ENCODE measurements at regions not wholly inside any gene's neighbourhood (a gene's known extent, or its start where the extent isn't known, plus 50 kb on each side); places are given as distances from the start of the nearest gene placed in this dataset.
"Not testable (repeated sequence)": the region's sequence is repeated elsewhere in the genome, so short reads cannot be mapped to it uniquely, and the experiment has no call there.

DNA sequence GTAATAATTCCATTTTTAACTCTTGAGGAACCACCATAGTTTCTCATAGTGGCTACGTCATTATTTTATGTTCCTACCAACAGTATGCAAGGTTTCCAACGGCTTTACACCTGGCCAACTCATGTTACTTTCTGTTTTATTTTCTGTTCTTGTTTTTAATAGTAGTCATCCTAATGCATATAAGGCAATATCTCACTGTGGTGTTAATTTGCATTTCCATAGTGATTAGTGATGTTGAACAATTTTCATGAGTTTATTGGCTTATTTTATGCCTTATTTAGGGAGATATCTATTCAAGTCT, 465.5 kb upstream of the KLF6 start:
- DNase-seq = no peak

DNA sequence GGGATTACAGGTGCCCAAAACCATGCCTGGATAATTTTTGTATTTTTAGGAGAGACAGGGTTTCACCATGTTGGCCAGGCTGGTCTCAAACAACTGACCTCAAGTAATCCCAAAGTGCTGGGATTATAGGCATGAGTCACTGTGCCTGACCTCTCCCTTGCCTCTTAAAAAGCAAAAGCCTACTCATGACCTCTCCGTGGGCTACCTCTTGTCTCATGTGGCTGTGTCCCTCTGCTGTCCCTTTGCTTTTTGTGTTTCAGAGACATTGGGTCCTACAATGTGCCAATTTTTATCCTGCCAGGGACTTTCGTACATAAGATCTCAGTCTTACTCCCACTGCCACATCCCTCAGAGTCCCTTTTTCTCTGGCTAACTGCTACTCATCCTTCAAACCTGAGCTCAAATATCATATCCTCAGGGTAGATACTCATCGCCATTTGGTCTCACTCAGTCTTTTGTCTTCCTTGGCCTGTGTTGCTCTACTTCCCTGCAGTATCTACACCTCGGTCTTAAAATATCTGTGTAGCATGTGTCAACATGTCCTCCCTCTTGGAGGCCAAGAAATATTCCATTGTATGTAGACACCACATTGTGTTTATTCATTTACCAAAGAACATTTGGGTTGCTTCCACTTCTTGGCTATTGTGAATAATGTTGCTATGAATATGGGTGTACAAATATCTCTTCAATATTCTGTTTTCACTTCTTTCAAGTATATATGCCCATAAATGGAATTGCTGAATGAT, 465.0 kb upstream of the KLF6 start:
- no peak for DNase-seq

DNA sequence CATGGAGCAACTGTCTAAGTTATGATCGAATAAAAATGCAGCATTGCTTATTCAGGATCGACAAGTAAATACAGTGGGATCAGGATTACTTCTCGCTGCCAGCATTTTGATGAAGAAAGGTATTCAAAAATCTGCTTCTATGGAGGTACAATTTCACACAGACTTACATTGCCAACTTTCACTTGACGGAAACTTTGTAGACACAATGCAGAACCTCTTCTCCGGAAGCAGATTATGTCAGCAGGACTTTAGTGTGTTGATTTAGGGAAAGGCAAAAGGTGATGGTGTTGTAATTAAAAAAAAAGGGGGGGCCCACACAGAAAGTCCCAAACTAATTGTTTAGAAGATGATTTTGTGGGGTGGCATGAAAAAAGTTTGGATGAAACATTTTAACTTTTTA, 462.4 kb upstream of the KLF6 start:
- no peak for DNase-seq

DNA sequence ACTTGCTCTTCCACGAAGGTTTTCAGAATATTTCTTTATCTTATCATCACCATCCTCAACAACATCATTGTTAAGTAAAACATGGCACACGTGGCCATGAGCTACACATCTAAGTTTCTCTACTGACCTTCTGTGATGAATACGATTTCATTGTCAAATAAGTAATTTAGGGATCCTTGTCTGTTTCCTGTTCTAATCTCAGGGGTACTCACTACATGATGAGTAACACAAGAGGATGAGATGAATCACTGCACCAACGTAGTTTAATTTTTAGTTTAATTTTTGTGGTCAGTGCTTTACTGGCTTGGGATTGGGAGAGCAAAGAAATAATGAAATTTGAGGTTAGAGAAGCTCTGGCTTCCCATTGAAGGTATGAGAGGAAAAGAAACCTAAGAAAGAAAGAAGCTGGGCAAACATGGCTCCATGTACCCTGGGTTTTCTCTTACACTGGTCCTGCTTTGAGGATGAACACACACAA, 461.9 kb upstream of the KLF6 start:
- DNase-seq = no peak

DNA sequence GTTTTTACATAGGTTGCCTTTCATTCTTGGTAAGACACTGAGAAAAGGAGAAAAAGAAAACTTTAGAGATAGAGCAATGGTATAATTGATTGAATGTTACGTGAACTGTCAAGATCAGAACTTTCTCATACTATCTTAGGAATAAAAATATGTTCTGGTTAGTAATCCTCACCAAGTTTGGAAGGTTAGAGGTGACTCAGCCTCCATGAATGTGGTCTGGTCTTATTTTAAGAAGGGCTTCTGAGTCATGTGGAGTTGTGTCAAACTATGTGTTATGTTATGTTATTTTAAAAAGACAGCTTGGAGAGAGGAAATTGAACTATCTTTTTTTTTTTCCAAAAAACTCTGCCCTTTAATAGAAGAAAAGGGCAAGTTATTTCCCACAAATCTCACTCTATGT, 458.6 kb upstream of the KLF6 start:
- DNase-seq = no peak

DNA sequence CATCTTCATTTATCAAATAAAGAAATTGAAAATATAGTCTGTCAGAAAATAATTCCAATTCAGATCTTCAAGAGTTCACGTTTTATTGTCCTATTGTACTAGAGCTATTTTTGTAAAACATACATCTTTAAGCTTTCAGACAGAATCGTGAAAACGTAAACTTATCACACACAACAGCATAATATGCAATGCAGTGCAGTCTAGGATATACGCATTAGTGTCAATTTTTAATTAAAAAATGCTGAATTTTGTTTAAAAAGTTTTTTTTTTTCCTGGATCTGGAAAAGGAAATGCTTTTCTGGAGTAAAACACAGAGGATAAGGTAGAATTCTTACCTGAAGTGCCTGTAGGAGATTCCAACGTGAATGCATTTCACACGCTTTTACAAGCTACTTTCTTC, 458.2 kb upstream of the KLF6 start:
- no peak for DNase-seq

DNA sequence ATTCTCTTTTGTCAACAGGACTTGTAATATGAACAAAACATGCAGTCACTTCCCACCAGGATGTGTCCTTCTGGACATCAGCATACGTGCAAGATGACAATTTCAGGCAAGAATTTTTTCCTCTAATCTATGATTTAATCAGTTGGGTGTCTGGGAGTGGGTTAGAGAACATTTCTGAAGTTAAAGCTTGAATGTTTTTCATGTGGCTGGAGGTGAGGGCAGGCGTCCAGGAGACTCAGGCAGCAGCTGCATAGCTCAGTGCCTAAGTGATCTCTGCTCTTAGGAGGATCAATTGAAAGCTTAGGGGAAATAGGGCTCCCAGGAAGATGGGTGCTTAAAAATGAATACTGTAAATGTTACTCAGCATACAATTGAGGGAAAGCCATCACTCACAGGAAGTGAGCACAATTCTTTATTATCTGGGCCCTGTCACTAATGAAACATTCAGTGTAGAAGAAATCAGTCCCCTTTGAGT, 457.6 kb upstream of the KLF6 start:
- no peak for DNase-seq

DNA sequence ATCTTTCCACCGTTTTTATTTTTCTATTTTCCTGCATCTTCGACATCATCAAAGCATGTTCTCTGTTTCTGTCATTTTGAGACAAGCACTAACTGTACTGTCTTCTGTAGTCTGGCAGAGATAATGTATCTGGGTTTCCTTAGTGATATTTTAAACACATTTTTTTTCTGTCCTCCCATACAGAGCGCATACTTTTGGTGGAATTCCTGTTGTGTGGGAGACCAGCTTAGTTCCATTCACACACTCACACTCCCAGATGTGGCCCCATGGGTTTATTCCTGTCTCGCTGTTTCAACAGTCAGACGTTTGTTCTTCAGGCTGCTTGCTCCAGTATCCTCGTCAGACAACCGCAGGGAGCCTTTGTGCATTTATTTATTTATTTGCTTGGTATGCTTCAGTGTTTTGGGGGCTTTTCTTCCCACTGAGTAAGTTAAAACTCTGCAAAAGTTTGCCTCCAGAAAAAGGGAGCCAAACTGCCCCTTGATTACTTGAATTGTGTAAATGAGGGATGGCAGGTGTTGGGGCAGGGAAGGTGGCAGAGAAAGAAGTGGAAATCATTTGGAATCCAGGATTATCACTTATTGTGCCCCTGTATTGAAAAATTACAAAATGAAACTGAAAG, 456.8 kb upstream of the KLF6 start:
- DNase-seq = no peak

DNA sequence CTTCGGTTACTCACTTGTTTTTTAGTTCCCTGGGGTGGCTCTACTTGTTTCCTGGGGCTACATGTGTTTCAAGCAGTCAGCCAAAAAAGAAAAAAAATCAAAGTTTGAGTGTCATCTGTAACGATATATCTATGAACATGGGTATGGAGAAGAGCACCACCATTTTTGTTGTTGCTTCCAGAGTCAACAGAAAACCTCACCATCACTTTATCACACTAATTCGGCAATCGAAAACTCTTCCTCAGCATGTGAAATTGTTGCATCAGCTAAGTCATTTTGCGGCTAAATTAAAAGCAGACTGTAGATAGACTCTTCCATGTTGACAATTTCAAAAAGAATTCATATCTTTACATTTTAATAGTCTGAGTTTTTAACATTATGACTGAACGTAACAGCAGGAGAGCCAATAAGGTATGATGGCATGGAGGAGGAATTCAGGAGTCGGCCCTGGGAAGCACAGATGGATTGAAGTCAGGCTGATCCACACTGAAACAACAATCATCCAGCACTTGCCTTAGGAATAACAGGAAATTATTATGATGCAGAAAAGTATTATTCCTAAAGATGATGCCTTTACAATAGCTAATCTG, 455.7 kb upstream of the KLF6 start:
- no peak for DNase-seq

DNA sequence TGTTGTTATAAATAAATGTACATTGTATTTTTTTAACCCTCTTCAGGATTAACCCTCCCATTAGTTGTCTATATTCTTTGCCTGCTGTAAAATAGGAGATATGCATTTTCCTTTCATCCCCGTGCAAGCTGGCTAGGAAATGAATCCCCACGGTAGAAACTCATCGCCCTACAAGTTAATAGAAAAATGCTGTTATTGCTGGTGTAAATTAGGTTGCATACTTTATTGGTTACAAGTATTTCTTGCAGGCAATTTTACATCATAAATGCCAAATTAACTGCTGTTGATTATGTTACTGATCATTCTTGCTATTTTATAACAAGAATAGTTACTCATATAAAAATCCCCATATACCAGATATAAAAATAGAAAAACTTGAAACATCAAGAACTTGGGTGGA, 454.2 kb upstream of the KLF6 start:
- no peak for DNase-seq

DNA sequence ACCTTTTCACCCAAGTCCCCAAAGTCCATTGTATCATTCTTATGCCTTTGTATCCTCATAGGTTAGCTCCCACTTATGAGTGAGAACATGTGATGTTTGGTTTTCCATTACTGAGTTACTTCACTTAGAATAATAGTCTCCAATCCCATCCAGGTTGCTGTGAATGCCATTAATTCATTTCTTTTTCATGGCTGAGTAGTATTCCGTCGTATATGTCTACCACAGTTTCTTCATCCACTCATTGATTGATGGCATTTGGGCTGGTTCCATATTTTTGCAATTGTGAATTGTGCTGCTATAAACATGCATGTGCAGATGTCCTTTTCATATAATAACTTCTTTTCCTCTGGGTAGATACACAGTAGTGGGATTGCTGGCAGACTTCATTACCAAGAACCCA, 451.9 kb upstream of the KLF6 start:
- DNase-seq = not testable (repeated sequence)

DNA sequence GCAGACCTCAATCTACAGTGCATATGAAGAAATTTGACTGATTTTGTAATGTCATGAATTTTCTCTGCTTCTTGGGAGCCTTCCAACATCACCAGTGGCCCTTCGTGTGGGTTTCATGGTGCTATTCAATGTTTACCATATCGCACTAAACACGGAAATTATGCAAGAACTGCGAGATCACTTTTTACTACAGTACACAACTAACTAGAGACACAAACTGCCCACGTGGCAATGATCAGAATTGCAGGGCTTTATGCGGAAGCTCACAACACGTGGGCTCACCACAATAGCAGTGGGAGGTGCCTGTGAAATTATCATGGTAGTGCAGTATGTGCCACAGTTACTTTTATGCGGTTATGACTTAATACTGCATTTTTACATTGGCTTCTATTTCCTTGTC, 449.7 kb upstream of the KLF6 start:
- DNase-seq = no peak

DNA sequence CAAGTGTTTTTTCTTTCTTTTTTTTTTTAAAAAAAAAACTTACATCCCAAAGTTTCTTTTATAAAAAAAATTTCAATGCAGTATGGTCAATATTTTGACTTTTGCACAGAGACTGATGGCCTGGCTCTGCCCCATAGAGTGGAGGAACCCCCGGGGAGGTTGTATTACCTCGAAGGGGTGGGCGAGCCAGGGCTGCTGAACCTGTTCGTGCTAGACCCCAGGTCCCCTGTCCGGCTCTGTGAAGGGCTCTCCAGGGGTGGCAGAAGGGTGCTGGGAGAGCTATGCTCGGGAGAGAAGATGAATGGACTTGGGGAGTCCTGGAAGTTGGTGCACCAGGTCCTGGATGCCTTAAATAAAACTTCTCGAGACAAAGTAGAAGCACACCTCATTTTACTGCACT, 446.4 kb upstream of the KLF6 start:
- DNase-seq = no peak

DNA sequence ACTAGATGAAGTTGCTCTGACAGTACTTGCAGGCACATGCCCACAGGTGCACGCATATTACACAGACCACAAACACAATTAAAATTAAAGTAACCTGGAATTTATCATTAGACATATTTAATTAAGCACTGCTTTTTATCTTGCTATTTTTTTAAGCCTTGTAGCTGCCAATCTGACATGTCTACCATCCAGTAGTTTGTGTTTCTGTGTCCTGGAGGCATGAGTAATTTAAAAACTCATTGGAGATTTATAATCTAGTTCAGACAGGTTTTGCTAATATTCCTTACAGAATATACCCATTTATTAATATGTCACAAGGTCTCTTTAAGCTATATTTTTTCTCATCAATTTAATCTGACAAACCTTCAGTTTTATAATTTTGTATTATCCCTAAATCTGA, 445.0 kb upstream of the KLF6 start:
- DNase-seq = no peak

DNA sequence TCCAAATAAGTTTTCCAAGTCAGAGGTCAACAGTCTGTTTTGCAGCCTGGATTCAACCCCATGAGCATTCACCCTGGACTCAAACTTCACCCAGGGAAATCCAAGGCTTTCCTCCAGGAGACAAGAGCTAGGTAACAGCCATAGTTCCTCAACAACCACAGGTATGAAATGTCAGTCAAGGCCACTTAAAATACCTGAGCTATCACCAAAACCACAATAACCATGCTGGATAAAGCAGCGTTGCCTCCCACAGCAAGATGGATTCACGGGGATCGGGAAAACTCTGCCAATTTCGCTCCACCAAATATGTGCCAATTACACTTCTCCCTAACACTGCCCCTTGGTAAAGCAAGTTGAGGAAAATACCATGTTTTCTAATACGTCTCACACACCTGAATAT, 444.1 kb upstream of the KLF6 start:
- no peak for DNase-seq

DNA sequence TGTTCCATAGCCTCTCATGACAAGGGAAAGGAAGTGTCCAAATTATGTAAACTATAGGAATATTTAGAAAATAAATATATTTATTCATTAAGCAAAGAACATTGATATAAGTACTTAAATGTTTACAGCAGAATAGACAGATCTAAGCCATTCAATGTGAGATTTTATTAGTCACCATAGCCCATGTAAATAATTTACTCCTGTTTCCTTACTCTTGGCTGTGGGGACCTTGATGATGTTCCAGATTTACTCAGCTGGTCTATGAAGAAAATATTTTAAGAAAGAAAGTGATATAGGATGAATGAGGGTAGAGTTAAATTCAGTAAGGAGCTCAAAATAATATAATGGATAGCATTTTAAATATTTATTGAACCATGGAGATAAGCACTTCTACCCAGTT, 442.6 kb upstream of the KLF6 start:
- DNase-seq = no peak

DNA sequence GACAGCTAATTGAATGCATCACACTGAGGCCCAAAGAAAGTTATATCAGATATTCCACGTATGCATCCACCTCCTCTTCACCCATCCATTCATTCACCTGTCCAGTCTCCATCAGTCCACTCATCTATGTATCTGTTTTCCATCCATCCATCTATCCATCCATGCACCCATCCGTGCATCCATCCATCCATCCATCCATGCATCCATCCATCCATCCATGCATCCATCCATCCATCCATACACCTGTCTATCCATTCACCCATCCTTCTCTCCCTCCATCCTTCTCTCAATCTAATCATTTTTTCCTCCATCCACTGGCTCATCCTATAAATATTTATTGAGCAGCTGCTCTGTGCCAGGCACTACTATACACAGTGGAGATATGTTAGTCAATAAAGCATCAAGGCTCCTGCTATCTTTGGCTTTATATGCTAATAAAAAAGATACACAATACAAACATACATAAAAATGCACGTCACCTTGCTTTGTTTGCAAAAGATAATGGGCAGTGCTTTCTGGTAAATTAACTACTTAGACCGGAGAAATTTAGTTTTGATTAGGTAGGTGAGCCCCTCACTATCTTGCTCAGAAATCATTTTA, 442.0 kb upstream of the KLF6 start:
- DNase-seq = no peak

DNA sequence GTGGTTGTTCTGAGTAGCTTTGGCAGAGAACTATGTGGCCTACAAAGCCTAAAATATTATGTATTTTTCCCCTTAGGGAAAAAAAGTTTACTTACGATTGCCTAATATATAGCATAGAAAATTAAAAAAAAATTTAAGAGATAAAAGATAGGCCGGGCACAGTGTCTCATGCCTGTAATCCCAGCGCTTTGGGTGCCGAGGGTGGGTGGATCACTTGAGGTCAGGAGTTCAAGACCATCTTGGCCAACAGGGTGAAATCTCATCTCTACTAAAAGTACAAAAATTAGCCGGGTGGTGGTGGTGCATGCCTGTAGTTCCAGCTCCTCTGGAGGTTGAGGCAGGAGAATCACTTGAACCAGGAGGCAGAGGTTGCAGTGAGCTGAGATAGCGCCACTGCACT, 439.2 kb upstream of the KLF6 start:
- no peak for DNase-seq

DNA sequence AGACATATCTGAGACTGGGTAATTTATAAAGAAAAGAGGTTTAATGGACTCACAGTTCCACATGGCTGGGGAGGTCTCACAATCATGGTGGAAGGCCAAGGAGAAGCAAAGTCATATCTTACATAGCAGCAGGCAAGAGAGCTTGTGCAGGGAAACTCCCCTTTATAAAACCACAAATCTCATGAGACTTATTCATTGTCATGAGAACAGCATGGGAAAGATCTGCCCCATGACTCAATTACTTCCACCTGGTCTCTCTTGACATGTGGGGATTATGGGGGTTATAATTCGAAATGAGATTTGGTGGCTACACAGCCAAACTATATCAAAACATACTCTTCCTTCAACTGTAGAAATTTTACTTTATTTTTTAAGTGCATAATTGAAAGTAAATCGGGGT, 436.3 kb upstream of the KLF6 start:
- DNase-seq = not testable (repeated sequence)

DNA sequence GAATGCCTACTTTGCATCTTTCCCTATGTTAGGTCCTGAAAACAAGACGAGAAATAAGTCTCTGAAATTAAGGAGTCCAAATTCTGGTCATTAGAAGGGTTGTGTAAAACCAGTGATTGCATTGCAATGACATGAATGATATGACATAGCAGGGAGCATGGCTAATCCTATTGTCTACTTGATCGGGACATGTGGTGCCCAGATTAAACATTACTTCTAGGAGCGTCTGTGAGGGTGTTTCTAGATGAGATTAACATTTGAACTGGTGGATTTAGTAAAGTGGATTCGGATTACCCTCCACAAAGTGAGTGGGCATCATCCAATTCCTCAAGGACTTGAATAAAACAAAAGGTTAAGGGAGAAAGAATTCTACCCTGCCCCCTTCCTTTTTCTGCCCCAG, 434.9 kb upstream of the KLF6 start:
- DNase-seq = no peak

DNA sequence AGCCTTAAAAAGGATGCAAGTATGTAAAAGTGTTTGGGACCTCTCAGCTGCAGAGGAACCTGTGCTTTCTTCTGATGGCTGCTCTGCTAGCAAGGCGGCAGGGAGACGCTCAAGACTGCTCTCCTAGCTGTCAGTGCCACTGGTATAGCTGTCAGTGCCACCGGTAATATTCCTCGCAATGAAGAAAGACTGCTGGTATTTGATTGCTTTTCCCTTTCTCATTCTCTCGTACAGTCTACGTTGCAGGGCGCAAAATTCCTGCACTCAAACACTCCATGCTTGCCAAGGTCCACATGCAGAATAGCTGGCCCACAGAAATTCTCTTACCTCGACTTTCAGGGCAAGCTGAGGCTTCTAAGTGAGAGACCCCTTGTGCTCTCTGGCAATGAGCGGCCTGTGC, 432.6 kb upstream of the KLF6 start:
- no peak for DNase-seq

DNA sequence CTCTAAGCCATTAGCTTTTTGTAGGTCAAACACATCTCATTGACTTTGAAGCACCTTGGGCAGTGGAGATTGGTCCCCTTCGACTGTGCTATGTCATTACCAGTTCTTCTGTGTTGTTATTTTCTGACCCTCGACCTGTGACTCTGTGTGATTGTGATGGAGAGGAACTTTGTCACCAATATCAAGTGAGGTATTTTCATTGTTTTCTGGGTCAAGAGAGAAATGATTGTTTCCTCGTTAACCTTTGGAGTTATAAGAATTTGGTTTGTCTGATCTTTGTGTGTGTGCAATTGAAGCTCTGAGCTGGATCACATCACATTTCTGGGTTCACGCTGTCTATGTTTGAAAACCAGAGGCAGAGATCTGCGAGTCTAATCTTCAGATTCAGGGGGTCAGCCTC, 432.2 kb upstream of the KLF6 start:
- no peak for DNase-seq

DNA sequence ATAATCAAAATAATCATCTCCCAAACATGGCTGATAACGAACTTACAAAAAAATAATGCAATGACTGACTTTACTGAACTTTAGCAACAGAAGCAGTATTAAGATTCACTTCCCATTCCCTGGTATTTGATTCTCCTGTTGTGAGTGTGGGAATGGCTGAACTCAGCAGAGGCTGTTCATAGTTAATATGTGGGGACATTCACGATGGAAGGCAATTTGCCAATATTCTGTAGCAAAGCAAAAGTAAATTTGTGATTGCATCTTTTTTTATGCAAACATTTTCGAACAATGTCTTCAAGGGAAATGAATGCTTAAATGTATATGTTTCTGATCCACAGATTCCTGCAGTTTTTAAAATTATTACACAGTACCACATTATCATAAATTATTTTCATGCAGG, 431.7 kb upstream of the KLF6 start:
- no peak for DNase-seq

DNA sequence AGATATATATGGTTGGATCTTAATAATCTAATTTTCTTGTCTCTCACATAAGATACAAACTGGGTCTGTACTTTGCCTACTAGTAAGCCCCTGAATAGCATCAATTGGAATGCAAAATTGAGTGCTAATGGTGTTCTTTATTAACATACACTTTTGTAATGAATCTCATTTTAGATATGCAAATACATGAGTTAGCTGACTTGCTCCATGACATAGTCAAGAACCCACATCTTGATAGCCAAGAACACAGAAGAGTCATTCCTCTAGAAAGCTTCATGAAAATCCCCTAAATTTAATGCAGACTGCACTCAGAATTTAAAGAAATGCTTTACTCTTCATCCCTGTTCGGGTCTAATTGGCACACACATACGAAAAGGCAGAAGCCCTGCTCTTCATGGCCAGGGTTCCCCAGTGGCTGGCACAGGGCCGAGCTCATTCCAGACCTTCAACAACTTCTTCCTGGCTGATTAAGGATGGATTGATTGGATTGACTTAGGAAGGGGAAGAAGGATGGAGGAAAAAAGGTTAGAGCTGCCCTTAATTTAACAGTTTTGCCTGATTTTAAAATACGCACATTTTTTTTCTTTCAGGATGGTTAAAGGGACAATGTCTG, 431.1 kb upstream of the KLF6 start:
- DNase-seq = no peak

Measured in activated CD4-positive, alpha-beta T cell treated with anti-CD3 and anti-CD28 coated beads for 1 hour (primary cell).